NCI-H748 (cell line): ENCODE measurements at regions not wholly inside any gene's neighbourhood (a gene's known extent, or its start where the extent isn't known, plus 50 kb on each side); places are given as distances from the start of the nearest gene placed in this dataset.
"Not testable (repeated sequence)": the region's sequence is repeated elsewhere in the genome, so short reads cannot be mapped to it uniquely, and the experiment has no call there.

Source experiments
- DNase-seq: peaks from one replicate; lab custom pipeline; 2025; ENCODE audit not compliant: unreplicated experiment; lab: John Stamatoyannopoulos, UW

- DNase-seq = no peak
Observed at GRCh38 chr12:30164382-30165318, 380.9 kb upstream of the TMTC1 start.

GRCh38 chr12:30156833-30157232, 373.1 kb upstream of the TMTC1 start:
- not testable (repeated sequence) for DNase-seq

GRCh38 chr12:30155001-30155730, 371.4 kb upstream of the TMTC1 start:
- DNase-seq = no peak

GRCh38 chr12:30153981-30154380, 370.2 kb upstream of the TMTC1 start:
- DNase-seq = no peak

- peak; percentile 94 for DNase-seq
Observed at GRCh38 chr12:30152705-30153104, 369.0 kb upstream of the TMTC1 start.

- DNase-seq = peak; percentile 37
Observed at GRCh38 chr12:30151831-30152230, 368.1 kb upstream of the TMTC1 start.

GRCh38 chr12:30146561-30146960, 362.8 kb upstream of the TMTC1 start:
- DNase-seq = no peak

- DNase-seq = no peak
Observed at GRCh38 chr12:30145684-30146032, 361.9 kb upstream of the TMTC1 start.

GRCh38 chr12:30144777-30145683, 361.3 kb upstream of the TMTC1 start:
- DNase-seq = peak; percentile 76

- DNase-seq = no peak
Observed at GRCh38 chr12:30142301-30142700, 358.6 kb upstream of the TMTC1 start.

GRCh38 chr12:30138483-30138882, 354.7 kb upstream of the TMTC1 start:
- no peak for DNase-seq

- DNase-seq = no peak
Observed at GRCh38 chr12:30136696-30137095, 353.0 kb upstream of the TMTC1 start.

GRCh38 chr12:30135776-30136175, 352.0 kb upstream of the TMTC1 start:
- no peak for DNase-seq

- no peak for DNase-seq
Observed at GRCh38 chr12:30134229-30134628, 350.5 kb upstream of the TMTC1 start.

GRCh38 chr12:30126944-30127343, 343.2 kb upstream of the TMTC1 start:
- DNase-seq = no peak

- no peak for DNase-seq
Observed at GRCh38 chr12:30120522-30120921, 336.8 kb upstream of the TMTC1 start.

- DNase-seq = no peak
Observed at GRCh38 chr12:30117483-30117882, 333.7 kb upstream of the TMTC1 start.

- DNase-seq = no peak
Observed at GRCh38 chr12:30111719-30112118, 328.0 kb upstream of the TMTC1 start.

GRCh38 chr12:30110958-30111586, 327.3 kb upstream of the TMTC1 start:
- no peak for DNase-seq

- DNase-seq = no peak
Observed at GRCh38 chr12:30110498-30110897, 326.8 kb upstream of the TMTC1 start.

- DNase-seq = no peak
Observed at GRCh38 chr12:30108666-30109065, 324.9 kb upstream of the TMTC1 start.
